GM19395 (cell line): ENCODE measurements at regions not wholly inside any gene's neighbourhood (a gene's known extent, or its start where the extent isn't known, plus 50 kb on each side); places are given as distances from the start of the nearest gene placed in this dataset.

ENCODE experiments used
- ATAC-seq: cut with Tn5 transposase; IDR thresholded peaks from one replicate; pipeline ENCODE4 v1.9.1; 2021; ENCODE audit warnings: mild to moderate bottlenecking, moderate library complexity; ENCODE audit not compliant: unreplicated experiment

DNA sequence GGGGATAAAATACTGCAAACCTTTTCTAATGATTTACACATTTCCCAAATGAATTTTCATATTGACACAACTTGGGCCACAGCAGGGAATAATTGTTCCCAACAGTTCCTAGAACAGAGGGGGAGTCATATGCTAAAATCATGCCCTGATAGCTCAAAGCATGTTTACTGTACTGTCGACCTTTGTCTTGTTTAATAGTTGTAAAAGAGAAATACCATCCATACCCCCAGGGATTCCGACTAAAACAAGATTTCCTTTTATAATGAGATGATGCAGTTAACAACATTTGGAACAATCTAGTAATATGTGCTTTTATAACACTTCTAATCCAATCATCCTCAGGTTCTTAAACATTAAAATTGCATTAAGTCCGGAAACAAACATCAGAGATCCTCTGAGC, 759.7 kb downstream of the OLFM4 start:
- ATAC-seq: no peak

DNA sequence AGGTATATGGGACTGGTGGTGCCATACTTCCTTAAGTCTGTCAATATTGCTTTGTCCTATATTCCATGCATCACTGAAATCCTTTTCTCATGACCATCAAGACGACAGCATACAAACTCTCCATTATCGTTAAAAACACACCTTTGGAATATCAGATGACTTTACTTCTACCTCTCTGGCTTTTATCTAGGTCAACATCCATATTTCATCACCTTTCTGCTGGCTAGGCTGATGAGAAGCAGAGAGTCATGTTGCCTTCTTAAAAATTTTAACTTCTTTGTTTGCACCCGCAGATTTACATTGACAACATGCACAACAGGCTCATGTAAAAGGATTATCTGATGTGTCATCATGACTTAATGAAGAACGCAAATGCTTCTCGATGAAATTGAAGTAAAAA, 771.4 kb downstream of the OLFM4 start:
- ATAC-seq: no peak

DNA sequence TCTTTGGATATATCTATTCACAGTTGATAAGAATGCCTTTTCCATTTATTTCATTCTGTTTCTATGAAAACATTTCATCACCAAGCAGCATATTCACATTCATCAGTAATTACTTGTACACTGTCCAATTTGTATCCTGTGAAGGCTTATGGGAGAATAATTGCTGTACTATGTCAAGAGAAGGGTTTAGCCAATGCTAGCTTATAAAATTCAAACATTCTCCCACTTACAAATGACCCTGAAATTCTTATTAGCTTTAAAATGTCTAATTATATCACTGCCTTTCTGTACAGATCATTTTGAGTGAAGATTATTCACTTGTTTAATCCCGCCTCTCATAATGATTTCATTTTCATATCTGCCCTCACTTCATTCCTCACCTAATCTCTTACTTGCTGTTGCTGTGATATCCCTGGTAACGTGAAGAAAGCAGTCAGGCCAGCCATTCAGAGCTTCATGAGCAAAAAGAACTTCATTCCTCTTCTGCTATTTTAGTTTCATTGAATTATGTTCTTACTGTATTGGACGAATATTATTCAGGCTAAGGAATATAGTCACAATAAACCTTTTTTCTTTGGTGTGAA, 778.7 kb downstream of the OLFM4 start:
- no peak for ATAC-seq

- no peak for ATAC-seq
These were observed 793.0 kb downstream of the OLFM4 start for GRCh38 chr13:53821632-53822031.

DNA sequence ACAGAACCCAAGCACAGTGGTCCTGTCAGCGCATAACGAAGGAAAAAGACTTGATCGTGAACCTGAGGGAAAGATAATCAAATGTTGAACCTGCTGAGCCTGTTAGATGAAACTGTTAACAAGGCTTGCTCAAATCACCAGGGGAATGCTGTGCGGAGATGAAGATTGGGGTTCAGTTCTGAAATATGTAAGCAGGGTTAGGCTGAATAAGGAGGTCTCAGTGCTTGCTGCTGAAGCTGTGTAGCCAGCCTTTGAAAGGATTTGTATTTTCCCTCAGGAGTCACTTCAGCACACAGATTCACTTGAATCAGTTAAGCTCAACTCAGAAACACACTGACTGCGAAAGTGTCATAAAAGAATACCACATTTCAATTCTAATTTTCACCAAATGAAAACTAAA, 793.5 kb downstream of the OLFM4 start:
- ATAC-seq: no peak

- ATAC-seq: no peak
These were observed 810.8 kb downstream of the OLFM4 start for GRCh38 chr13:53839461-53839860.

DNA sequence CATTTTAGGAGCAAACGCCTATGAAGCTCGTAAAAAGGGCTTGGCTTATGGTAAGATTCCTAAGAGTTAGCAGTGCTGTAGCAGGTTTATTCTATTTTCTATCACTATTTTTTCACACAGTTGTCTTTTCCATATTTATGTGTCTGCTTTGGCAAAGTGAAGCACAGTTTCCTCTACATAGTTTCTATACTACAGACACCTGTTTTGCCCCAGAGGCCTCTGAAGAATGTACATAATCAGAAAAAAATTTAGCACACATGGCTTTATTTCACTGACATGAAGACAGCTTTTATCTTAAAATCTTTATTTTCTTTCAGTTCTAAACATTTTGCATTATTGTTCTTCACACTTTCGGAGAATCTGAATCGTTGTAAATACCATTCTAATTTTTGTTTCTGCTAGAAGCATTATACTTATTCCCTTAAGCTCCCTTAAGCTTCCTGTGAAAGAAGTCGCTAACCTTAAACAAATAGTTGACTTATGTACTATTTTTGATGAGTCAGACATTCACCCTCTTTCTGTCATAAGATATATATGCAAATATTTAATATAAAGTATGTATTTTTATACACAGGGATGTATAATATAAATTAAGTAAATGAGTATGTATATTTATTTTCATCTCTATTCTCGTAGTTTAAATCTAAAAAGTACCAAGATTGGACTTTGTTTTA, 816.0 kb downstream of the OLFM4 start:
- no peak for ATAC-seq

- no peak for ATAC-seq
These were observed 818.9 kb downstream of the OLFM4 start for GRCh38 chr13:53847502-53847901.

- no peak for ATAC-seq
These were observed 819.9 kb downstream of the OLFM4 start for GRCh38 chr13:53848366-53848961.

DNA sequence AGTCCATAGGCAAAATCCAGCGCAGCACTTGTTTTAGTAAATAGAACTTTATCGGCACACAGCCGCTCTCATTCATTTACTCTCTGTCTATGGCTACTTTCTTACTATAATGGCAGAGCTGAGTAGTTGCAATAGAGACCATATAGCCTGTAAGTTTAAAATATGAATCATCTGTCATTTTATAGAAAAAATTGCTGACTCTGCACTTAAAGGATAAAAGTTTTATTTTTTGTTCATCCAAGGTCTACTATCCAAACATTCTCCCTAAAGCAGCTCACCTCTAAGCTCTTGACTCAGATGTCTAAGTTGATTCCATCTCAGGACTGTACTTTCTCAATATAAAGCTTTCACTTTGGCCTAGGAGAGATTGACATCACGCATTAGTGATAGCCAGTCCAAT, 825.7 kb downstream of the OLFM4 start:
- ATAC-seq: no peak

DNA sequence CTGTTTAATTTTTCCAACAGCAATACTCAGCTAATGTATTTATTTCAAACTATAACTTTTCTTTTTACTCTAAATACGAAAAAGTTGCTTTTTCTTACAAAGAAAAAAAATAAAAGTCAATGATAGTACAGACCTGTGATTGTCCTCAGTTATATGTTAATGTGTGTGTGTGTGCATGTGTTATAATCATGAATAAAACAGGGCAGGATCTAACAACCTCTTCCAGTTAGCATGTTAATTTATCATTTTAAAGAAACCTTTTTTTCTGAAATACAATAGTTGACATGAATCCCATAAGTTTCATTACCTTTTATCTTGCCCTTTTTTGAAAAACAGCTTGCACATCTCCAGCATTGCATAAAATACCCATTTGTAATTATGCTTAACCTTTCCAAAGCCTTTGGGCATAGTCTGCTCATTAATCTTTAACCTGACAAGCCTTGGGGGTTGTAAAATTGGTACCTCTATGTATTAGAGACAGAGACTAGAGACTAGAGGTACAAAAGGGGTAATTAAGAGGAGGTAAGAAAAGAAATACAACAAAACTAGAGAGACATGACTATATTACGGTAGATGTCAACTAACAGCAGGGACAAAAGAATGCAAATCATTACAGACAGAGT, 828.1 kb downstream of the OLFM4 start:
- ATAC-seq: no peak

GRCh38 chr13:53863520-53863919, 834.9 kb downstream of the OLFM4 start:
- no peak for ATAC-seq

GRCh38 chr13:53873558-53873957, 844.9 kb downstream of the OLFM4 start:
- no peak for ATAC-seq

DNA sequence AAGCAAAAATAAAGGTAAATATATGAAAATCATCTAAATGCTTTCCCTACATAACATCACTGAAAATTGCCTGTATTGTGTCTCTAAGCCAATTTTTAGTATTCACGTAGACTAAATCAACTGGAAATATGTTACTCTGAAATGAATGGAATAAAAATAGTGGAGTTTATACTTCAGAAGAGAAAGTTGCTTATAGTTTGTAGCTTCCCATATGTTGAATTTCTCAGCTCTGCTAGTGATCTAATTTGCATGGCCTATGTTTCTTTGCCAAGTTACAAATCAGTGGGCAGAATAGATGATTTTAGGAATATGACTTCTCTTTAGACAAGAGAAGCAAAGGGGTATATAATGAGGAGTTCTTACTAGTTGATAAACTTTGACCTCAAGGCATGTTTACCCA, 850.2 kb downstream of the OLFM4 start:
- no peak for ATAC-seq

DNA sequence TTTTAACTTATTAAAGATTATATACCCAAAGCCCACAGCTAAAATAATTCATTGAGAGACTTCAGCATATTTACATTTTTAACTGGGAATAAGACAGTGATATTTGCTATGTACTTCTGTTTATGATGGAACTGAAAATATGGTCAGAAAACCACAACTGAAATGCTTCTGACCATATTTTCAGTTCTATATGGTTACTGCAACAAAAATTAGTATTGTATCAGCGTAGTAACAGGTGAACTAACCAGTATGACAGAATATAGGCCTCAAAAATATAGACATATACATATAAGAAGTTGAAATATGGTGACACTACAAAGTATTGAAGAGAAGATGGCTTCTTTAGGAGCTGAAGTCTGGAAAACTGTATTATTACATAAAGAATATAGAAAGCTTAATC, 857.4 kb downstream of the OLFM4 start:
- ATAC-seq: no peak

GRCh38 chr13:53890696-53891095, 862.1 kb downstream of the OLFM4 start:
- no peak for ATAC-seq

DNA sequence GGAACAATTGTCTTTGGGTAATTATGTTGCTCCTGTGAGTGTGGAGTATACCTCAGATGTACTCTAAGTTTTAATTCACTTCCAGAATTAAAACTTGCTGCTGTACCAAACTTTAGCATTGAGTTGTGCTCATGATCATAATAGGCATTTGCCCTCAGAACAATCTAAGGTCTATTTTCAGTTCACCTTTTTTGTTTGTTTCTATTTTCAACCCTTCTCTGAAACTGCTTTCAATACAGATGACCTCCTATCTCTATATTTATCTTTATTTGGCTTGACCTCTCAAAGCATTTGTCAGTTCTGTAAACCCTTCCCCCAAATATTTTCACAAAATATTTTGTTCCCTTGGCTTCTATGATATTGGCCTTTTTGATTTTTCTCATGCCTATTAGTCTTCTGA, 873.0 kb downstream of the OLFM4 start:
- no peak for ATAC-seq

DNA sequence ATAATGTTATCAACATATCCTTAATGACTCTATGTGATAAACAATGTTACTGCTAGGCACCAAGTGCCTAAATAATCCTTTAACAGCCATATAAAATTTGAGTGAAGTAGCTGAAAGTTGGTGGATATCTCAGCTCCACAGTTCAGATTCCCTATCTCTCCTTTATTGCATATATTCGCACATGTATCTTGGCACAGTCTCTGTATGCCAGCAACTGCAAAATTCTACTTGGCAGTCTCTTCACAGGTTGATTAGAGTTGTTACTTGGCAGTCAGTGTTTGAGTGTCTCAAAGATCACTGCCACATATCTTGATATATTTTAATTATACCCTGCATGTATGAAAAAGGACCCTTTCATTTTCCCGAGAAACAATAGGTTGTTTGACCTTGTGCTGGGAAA, 879.3 kb downstream of the OLFM4 start:
- ATAC-seq: no peak

- ATAC-seq: no peak
These were observed 892.3 kb downstream of the OLFM4 start for GRCh38 chr13:53920916-53921315.

GRCh38 chr13:53921473-53921872, 892.9 kb downstream of the OLFM4 start:
- no peak for ATAC-seq

- no peak for ATAC-seq
These were observed 913.1 kb downstream of the OLFM4 start for GRCh38 chr13:53941588-53942190.

- no peak for ATAC-seq
These were observed 917.9 kb downstream of the OLFM4 start for GRCh38 chr13:53946500-53946899.
